ENCODE measurements at regions not wholly inside any gene's neighbourhood (a gene's known extent, or its start where the extent isn't known, plus 50 kb on each side); places are given as distances from the start of the nearest gene placed in this dataset.

GRCh38 chr10:121369616-121370015 is 228.6 kb downstream of the FGFR2 start:
- H3K4me1 ChIP-seq, result no peaks in the 10 kb centered on the region
- H3K4me3 ChIP-seq, result no peak overlapping the region
- no peaks in the 10 kb centered on the region for H3K27me3 ChIP-seq
- H3K27ac ChIP-seq, result no peak overlapping the region
- WGBS, 2 donors (ENCODE audit: low coverage in 1 of 2), result 43 to 48% methylated on average over 1 to 3 of the region's 3 CpGs
- H3K36me3 ChIP-seq, result no peaks in the 10 kb centered on the region
- no peak for ATAC-seq
- TF ChIP-seq POLR2AphosphoS5 (IDR thresholded peaks at IDR 0.05) (no peak), CTCF (IDR thresholded peaks at IDR 0.05) (no peak), POLR2A (IDR thresholded peaks at IDR 0.05) (no peak), EP300 (IDR thresholded peaks at IDR 0.05) (no peak)
- H3K9me3 ChIP-seq, result no peaks in the 10 kb centered on the region

GRCh38 chr10:121371836-121372235 is 226.4 kb downstream of the FGFR2 start:
- no peak for ATAC-seq
- H3K9me3 ChIP-seq, result no peaks in the 10 kb centered on the region
- no peak overlapping the region for H3K27ac ChIP-seq
- H3K4me1 ChIP-seq, result no peaks in the 10 kb centered on the region
- H3K27me3 ChIP-seq, result no peaks in the 10 kb centered on the region
- no peaks in the 10 kb centered on the region for H3K36me3 ChIP-seq
- no peak for TF ChIP-seq POLR2A (IDR thresholded peaks at IDR 0.05)
- TF ChIP-seq EP300 (IDR thresholded peaks at IDR 0.05), result no peak
- no peak for TF ChIP-seq POLR2AphosphoS5 (IDR thresholded peaks at IDR 0.05)
- TF ChIP-seq CTCF (IDR thresholded peaks at IDR 0.05), result no peak
- H3K4me3 ChIP-seq, result no peak overlapping the region
- WGBS, 2 donors (ENCODE audit: low coverage in 1 of 2), result 97 to 100% methylated on average over 3 of the region's 3 CpGs

- no peaks in the 10 kb centered on the region for H3K9me3 ChIP-seq
- no peak for ATAC-seq
Observed at GRCh38 chr10:121373411-121373810, 224.8 kb downstream of the FGFR2 start.

GRCh38 chr10:121374121-121374520 is 224.1 kb downstream of the FGFR2 start:
- Histone ChIP-seq H3K4me3 (no peak overlapping the region), H3K36me3 (no peaks in the 10 kb centered on the region), H3K9me3 (no peaks in the 10 kb centered on the region), H3K27me3 (no peaks in the 10 kb centered on the region), H3K4me1 (no peaks in the 10 kb centered on the region), H3K27ac (no peak overlapping the region)
- 88% methylated on average over 4 of the region's 12 CpGs; no CpG with 5 or more reads in 1 of the 2 donors for WGBS, 2 donors (ENCODE audit: low coverage in 1 of 2)
- TF ChIP-seq POLR2AphosphoS5 (IDR thresholded peaks at IDR 0.05), result no peak
- ATAC-seq, result no peak

More at GRCh38 chr10:121373411-121373810, 224.8 kb downstream of the FGFR2 start:
- no peak overlapping the region for H3K27ac ChIP-seq
- no peaks in the 10 kb centered on the region for H3K27me3 ChIP-seq
- no peaks in the 10 kb centered on the region for H3K4me1 ChIP-seq
- TF ChIP-seq EP300 (IDR thresholded peaks at IDR 0.05) (no peak), POLR2A (IDR thresholded peaks at IDR 0.05) (no peak), CTCF (IDR thresholded peaks at IDR 0.05) (no peak), POLR2AphosphoS5 (IDR thresholded peaks at IDR 0.05) (no peak)
- WGBS, 2 donors (ENCODE audit: low coverage in 1 of 2), result 37 to 69% methylated on average over 2 of the region's 2 CpGs
- H3K36me3 ChIP-seq, result no peaks in the 10 kb centered on the region
- H3K4me3 ChIP-seq, result no peak overlapping the region

GRCh38 chr10:121375172-121375571 is 223.1 kb downstream of the FGFR2 start:
- TF ChIP-seq CTCF (IDR thresholded peaks at IDR 0.05) (no peak), POLR2AphosphoS5 (IDR thresholded peaks at IDR 0.05) (no peak), EP300 (IDR thresholded peaks at IDR 0.05) (no peak), POLR2A (IDR thresholded peaks at IDR 0.05) (no peak)
- ATAC-seq, result no peak
- Histone ChIP-seq H3K27ac (no peak overlapping the region), H3K9me3 (no peaks in the 10 kb centered on the region), H3K4me3 (no peak overlapping the region), H3K4me1 (no peaks in the 10 kb centered on the region), H3K27me3 (no peaks in the 10 kb centered on the region), H3K36me3 (no peaks in the 10 kb centered on the region)
- 55 to 74% methylated on average over 6 of the region's 6 CpGs for WGBS, 2 donors (ENCODE audit: low coverage in 1 of 2)

All from gastroesophageal sphincter (tissue), 4 donors.